ENCODE measurements at regions not wholly inside any gene's neighbourhood (a gene's known extent, or its start where the extent isn't known, plus 50 kb on each side); places are given as distances from the start of the nearest gene placed in this dataset.

- TF ChIP-seq CTCF (IDR thresholded peaks at IDR 0.05; ENCODE audit: poor library complexity) (no peak), EZH2 (IDR thresholded peaks at IDR 0.05; ENCODE audit: borderline replicate concordance) (no peak), EZH2phosphoT487 (IDR thresholded peaks at IDR 0.05; ENCODE audit: low read depth, severe bottlenecking, unreplicated experiment) (no peak)
Observed at GRCh38 chr16:64780445-64780844, 341.4 kb downstream of the CDH11 start.
